GM12892 (cell line): ENCODE measurements at regions not wholly inside any gene's neighbourhood (a gene's known extent, or its start where the extent isn't known, plus 50 kb on each side); places are given as distances from the start of the nearest gene placed in this dataset.

Source experiments
- POLR2A ChIP-seq: IDR thresholded peaks from 2 replicates; pipeline ENCODE4 v1.6.1; 2011; ENCODE audit warnings: low read depth, low read length, control low read depth
- POLR2AphosphoS5 ChIP-seq: IDR thresholded peaks from 2 replicates; pipeline ENCODE4 v1.6.1; 2011; ENCODE audit warnings: low read depth, low read length, control low read depth

DNA sequence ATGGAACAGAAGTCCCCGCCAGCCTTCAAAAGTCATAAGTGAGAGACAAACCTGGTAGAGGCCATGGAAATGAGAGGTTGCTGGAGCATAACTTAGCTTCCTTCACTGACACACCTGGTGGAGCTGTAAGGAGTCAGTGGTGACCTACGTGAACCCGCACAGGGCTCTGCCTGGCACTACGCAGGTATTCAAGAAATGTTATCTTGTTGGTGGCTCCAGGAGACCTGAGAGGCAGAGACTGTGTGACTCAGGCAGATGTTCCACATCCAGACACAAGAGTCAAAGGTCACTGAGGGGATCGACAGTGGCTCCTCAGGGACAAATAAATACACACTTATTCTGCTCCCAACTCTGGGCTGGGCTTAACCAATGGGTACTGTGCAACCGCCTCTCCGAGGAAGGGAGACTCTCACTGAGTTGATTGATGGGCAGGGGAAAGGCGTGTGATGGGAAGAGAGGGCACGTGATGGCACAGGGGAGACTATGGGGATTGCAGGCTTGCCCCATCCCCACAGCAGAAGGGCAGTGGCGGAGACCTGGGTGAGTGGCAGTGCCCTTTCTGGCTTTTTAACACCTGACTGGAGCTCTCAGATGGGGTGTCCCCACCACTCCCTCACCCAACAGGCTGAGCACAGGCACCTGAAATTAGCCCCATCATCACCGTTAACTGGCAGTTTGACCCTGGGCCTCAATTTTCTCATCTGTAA is 111.7 kb upstream of the SMAD3 start:
- no peak for TF ChIP-seq POLR2A
- TF ChIP-seq POLR2AphosphoS5: no peak
